Memory B cell (primary cell): ENCODE measurements at regions not wholly inside any gene's neighbourhood (a gene's known extent, or its start where the extent isn't known, plus 50 kb on each side); places are given as distances from the start of the nearest gene placed in this dataset.

Experiments used
- ATAC-seq: fragments of 150-1000 bp; cut with Tn5 transposase; 2 replicates; pipeline ENCODE4 v1.10.0; 2021; ENCODE audit warnings: low read depth, mild to moderate bottlenecking, moderate library complexity
- DNase-seq, 2 donors: peaks; one replicate each; pipeline ENCODE4 v3.0.0; 2022; ENCODE audit warnings: low spot score in 2 of 2
- H3K27ac Mint-ChIP-seq: one replicate; pipeline ENCODE4 v1.8.0; 2022; ENCODE audit warnings: mild to moderate bottlenecking, moderate library complexity, mixed read lengths
- H3K27me3 Mint-ChIP-seq: one replicate; pipeline ENCODE4 v1.8.0; 2022; ENCODE audit warnings: mixed read lengths
- H3K36me3 Mint-ChIP-seq: one replicate; pipeline ENCODE4 v1.8.0; 2022; ENCODE audit warnings: mild to moderate bottlenecking, mixed read lengths
- H3K4me1 Mint-ChIP-seq: one replicate; pipeline ENCODE4 v1.8.0; 2022; ENCODE audit warnings: mixed read lengths
- H3K4me3 Mint-ChIP-seq: one replicate; pipeline ENCODE4 v1.8.0; 2022; ENCODE audit warnings: mild to moderate bottlenecking, moderate library complexity, mixed read lengths
- H3K9me3 Mint-ChIP-seq: one replicate; pipeline ENCODE4 v1.8.0; 2022; ENCODE audit warnings: mixed read lengths

DNA sequence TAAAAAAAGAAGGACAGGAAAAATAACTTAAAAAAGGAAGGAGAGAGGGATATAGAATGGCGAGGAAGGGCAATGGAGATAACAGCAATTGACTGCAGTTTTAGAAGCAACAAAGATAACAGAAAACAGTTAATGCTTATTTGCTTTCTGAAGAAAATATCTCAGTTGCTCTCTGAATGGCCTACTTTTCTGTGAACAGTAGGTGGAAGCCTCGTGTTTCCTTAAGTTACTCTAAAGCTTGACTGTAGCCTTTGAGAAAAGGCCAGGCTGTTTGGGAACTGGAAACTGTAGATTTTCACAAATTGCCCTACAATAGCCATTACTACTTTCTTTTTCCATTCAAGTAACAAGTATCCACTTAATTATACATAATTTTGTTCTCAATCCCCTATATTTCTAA, 404.5 kb downstream of the YTHDC2 start:
- H3K9me3 Mint-ChIP-seq: peaks cover 2% of the 10 kb centered on the region
- no peaks in the 10 kb centered on the region for H3K36me3 Mint-ChIP-seq
- no peak overlapping the region for H3K4me3 Mint-ChIP-seq
- H3K27ac Mint-ChIP-seq: no peak overlapping the region
- H3K27me3 Mint-ChIP-seq: no peaks in the 10 kb centered on the region
- ATAC-seq: no peak
- no peak for DNase-seq
- H3K4me1 Mint-ChIP-seq: no peaks in the 10 kb centered on the region

DNA sequence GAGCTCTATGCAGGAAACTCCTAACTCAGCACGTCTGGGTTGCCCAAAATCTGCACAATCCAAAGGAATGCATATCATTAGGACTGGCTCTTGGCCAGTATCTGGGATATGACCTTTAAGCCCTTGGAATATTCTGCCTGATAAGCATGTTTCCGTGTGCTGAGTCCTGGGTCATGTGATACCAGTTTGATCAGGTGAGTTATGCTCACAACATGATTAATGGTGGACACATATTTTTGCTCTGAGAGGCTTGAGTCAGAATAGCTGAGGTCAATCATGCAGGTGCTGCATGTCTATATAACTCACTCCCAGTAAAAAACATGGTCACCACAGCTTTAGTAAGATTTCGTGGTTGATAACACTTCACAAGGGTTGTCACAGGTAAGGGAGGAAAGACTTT, 408.8 kb downstream of the YTHDC2 start:
- DNase-seq (no peak), ATAC-seq (no peak)
- Mint-ChIP-seq H3K27me3 (no peaks in the 10 kb centered on the region), H3K9me3 (peaks cover 1% of the 10 kb centered on the region), H3K4me1 (no peaks in the 10 kb centered on the region), H3K4me3 (no peak overlapping the region), H3K36me3 (no peaks in the 10 kb centered on the region), H3K27ac (no peak overlapping the region)

DNA sequence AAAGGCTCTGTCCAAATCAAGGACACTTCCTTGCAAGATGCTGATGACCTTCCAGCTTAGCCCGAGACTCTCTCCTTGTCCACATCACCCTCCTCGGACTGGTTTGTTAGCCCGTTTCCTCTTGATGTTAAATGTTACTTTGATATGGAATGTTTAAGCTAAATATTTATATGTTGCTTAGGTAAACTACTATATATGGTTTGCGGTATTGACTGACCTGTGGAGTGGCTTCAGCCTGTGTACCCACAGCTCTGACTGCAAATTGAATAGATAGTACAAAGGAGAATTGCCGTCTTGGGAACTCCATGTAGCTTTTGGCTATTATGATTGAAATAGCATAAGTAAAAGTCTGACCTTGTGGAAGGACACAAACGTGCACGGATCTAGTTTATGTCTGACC, 422.0 kb downstream of the YTHDC2 start:
- ATAC-seq (no peak), DNase-seq (no peak)
- Mint-ChIP-seq H3K27me3 (no peaks in the 10 kb centered on the region), H3K27ac (no peak overlapping the region), H3K9me3 (no peaks in the 10 kb centered on the region), H3K36me3 (no peaks in the 10 kb centered on the region), H3K4me1 (no peaks in the 10 kb centered on the region), H3K4me3 (no peak overlapping the region)

DNA sequence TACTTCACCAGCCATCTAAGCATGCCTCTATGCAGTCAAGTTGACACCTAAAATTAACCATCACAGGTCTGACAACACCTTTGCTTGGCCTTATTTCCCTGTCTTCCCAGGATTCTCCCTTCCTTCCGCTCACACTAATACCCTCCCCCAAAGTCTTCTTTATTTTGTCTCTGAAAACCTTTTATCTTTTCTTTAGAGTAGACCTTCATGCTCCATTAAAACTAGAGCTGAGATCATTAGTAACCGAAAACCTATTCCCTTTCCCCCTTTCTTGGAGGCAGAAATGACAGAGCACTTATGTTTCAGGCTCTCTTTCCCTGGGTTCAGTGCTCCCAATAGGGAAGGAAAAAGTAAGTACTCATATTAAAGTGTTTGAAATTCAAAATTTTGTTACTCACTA, 423.8 kb downstream of the YTHDC2 start:
- Mint-ChIP-seq H3K4me3 (no peak overlapping the region), H3K27ac (no peak overlapping the region), H3K27me3 (no peaks in the 10 kb centered on the region), H3K9me3 (no peaks in the 10 kb centered on the region), H3K4me1 (no peaks in the 10 kb centered on the region), H3K36me3 (no peaks in the 10 kb centered on the region)
- no peak for DNase-seq
- no peak for ATAC-seq

DNA sequence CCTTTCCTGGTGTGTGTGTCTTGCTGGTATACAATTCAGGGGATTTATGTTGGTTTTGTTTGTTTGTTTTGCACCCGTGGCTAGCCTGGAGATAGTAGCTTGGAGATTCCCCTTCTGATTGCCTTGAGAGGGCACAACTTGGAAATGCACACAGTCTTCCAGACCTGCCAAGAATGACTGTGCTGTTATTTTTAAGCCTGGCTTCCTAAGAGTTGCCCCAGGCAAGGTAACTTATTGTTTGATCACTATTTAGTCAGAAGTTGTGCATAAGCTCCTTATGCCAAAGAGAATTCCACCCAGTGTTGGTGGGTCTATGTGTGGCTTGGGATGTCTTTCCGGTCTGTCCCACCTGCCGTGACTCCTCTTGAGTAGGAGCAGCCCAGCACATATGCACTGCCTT, 421.9 kb upstream of the KCNN2 start:
- Mint-ChIP-seq H3K27me3 (no peaks in the 10 kb centered on the region), H3K27ac (no peak overlapping the region), H3K36me3 (no peaks in the 10 kb centered on the region), H3K4me3 (no peak overlapping the region), H3K9me3 (no peaks in the 10 kb centered on the region), H3K4me1 (no peaks in the 10 kb centered on the region)
- DNase-seq: no peak
- ATAC-seq: no peak

GRCh38 chr5:113950186-113950585, 411.7 kb upstream of the KCNN2 start:
- H3K27me3 Mint-ChIP-seq: no peaks in the 10 kb centered on the region
- H3K9me3 Mint-ChIP-seq: peaks cover 10% of the 10 kb centered on the region
- H3K27ac Mint-ChIP-seq: no peak overlapping the region
- ATAC-seq: no peak
- H3K4me1 Mint-ChIP-seq: no peaks in the 10 kb centered on the region
- no peak overlapping the region for H3K4me3 Mint-ChIP-seq
- H3K36me3 Mint-ChIP-seq: no peaks in the 10 kb centered on the region
- DNase-seq: no peak

DNA sequence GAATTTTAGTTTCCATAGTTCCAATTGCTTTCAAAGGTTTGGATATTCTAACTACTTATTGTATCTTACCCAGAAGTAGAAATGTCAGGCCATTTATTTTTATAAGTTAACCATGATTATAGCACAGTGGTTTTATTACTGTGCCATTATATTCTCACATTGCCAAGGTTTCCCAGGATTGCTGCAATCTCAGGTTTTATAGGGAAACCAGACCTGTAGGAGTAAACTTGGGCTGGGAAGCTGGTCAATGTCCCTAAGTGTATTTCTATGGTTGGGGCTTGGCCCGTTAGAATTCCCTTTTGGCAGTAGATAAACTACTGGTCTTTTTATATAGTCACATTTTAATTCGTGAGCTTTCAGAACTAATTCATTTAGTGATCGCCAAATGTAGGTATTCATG, 396.6 kb upstream of the KCNN2 start:
- no peaks in the 10 kb centered on the region for H3K4me1 Mint-ChIP-seq
- H3K27ac Mint-ChIP-seq: no peak overlapping the region

GRCh38 chr5:113969901-113970300, 392.0 kb upstream of the KCNN2 start:
- no peak overlapping the region for H3K27ac Mint-ChIP-seq

More for the DNA sequence above, 396.6 kb upstream of the KCNN2 start:
- no peak for DNase-seq
- H3K9me3 Mint-ChIP-seq: peaks cover 5% of the 10 kb centered on the region
- no peaks in the 10 kb centered on the region for H3K27me3 Mint-ChIP-seq
- H3K4me3 Mint-ChIP-seq: no peak overlapping the region
- no peaks in the 10 kb centered on the region for H3K36me3 Mint-ChIP-seq
- no peak for ATAC-seq

DNA sequence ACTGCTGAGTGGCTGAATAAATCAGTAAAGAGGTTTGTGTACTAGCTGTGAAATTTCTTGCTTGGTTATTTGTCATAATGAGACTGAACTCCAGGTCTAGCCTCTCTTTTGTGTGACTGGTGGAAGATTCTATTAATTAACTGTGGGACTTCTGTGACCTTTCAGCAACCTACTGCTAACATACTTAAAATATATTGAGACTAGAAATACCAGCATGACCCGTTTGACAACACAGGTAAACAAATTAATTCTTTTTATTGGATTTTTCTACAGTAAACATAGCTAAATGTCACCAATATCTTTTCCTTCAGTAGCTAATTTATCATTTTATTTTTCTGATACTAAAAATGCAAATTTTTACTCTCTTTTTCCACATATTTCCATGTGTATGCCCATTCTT, 390.4 kb upstream of the KCNN2 start:
- DNase-seq: no peak

More at GRCh38 chr5:113969901-113970300, 392.0 kb upstream of the KCNN2 start:
- ATAC-seq (no peak), DNase-seq (no peak)
- H3K36me3 Mint-ChIP-seq: no peaks in the 10 kb centered on the region
- peaks cover 2% of the 10 kb centered on the region for H3K9me3 Mint-ChIP-seq
- no peak overlapping the region for H3K4me3 Mint-ChIP-seq
- no peaks in the 10 kb centered on the region for H3K27me3 Mint-ChIP-seq
- no peaks in the 10 kb centered on the region for H3K4me1 Mint-ChIP-seq

GRCh38 chr5:113974976-113975375, 386.9 kb upstream of the KCNN2 start:
- Mint-ChIP-seq H3K4me1 (no peaks in the 10 kb centered on the region), H3K27me3 (no peaks in the 10 kb centered on the region), H3K27ac (no peak overlapping the region), H3K9me3 (peaks cover 3% of the 10 kb centered on the region), H3K36me3 (no peaks in the 10 kb centered on the region), H3K4me3 (no peak overlapping the region)
- ATAC-seq (no peak), DNase-seq (no peak)

More for the DNA sequence above, 390.4 kb upstream of the KCNN2 start:
- no peak overlapping the region for H3K27ac Mint-ChIP-seq
- H3K36me3 Mint-ChIP-seq: no peaks in the 10 kb centered on the region
- ATAC-seq: no peak
- no peaks in the 10 kb centered on the region for H3K4me1 Mint-ChIP-seq
- no peak overlapping the region for H3K4me3 Mint-ChIP-seq
- H3K9me3 Mint-ChIP-seq: peaks cover 2% of the 10 kb centered on the region
- H3K27me3 Mint-ChIP-seq: no peaks in the 10 kb centered on the region

DNA sequence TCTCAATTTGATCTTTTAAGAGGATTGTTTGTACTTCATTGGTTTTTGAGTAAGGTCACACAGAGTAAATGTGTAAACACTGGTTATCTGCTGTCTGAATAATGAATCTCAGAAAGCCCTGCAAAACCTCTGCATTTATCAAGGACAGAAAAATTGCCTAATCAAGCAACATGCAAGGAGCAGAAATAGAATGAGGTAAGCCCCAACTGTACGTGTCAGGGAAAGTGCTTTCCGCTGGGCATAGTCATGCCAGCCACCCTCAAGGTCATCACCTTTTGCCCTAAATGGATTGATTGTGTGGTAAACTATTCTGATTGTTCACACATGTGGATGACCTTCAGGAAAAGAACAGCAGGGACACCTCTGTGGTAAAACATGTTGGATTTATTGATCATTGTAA, 376.9 kb upstream of the KCNN2 start:
- no peaks in the 10 kb centered on the region for H3K36me3 Mint-ChIP-seq
- no peaks in the 10 kb centered on the region for H3K4me1 Mint-ChIP-seq
- ATAC-seq (no peak), DNase-seq (no peak)
- no peaks in the 10 kb centered on the region for H3K9me3 Mint-ChIP-seq
- H3K27ac Mint-ChIP-seq: no peak overlapping the region
- H3K27me3 Mint-ChIP-seq: no peaks in the 10 kb centered on the region
- no peak overlapping the region for H3K4me3 Mint-ChIP-seq

GRCh38 chr5:113985505-113985904, 376.4 kb upstream of the KCNN2 start:
- no peak for ATAC-seq
- H3K9me3 Mint-ChIP-seq: peaks cover 1% of the 10 kb centered on the region
- no peaks in the 10 kb centered on the region for H3K36me3 Mint-ChIP-seq
- H3K4me1 Mint-ChIP-seq: no peaks in the 10 kb centered on the region
- H3K4me3 Mint-ChIP-seq: no peak overlapping the region
- no peaks in the 10 kb centered on the region for H3K27me3 Mint-ChIP-seq
- no peak for DNase-seq
- no peak overlapping the region for H3K27ac Mint-ChIP-seq

GRCh38 chr5:113989278-113989912, 372.5 kb upstream of the KCNN2 start:
- DNase-seq: no peak
- Mint-ChIP-seq H3K27me3 (no peaks in the 10 kb centered on the region), H3K27ac (no peak overlapping the region), H3K4me3 (no peak overlapping the region), H3K36me3 (no peaks in the 10 kb centered on the region), H3K9me3 (peaks cover 1% of the 10 kb centered on the region), H3K4me1 (no peaks in the 10 kb centered on the region)
- no peak for ATAC-seq

DNA sequence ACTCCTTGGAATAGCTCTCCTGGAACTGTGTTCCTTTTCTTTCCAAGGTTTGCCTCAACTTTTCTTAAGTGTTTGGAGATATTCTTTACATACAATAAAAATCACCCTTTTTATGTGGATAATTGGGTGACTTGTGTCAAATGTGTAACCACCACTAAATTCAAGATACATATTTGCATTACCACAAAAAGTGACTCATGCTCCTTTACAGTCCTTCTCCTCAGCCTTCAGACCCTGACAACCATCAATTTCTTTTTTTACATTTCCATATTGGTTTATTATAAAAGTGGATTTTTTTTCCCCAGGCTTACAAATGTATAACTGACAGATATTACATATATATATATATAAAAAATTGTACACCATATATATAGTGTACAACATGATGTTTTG, 372.0 kb upstream of the KCNN2 start:
- Mint-ChIP-seq H3K4me1 (no peaks in the 10 kb centered on the region), H3K27me3 (no peaks in the 10 kb centered on the region), H3K27ac (no peak overlapping the region), H3K9me3 (peaks cover 1% of the 10 kb centered on the region), H3K36me3 (no peaks in the 10 kb centered on the region), H3K4me3 (no peak overlapping the region)
- no peak for ATAC-seq
- DNase-seq: no peak

- H3K9me3 Mint-ChIP-seq: peaks cover 1% of the 10 kb centered on the region
- H3K36me3 Mint-ChIP-seq: no peaks in the 10 kb centered on the region
- H3K4me3 Mint-ChIP-seq: no peak overlapping the region
- H3K27me3 Mint-ChIP-seq: no peaks in the 10 kb centered on the region
- no peaks in the 10 kb centered on the region for H3K4me1 Mint-ChIP-seq
- DNase-seq (no peak), ATAC-seq (no peak)
- H3K27ac Mint-ChIP-seq: no peak overlapping the region
These were observed 360.8 kb upstream of the KCNN2 start for GRCh38 chr5:114001076-114001475.
